ENCODE measurements at regions not wholly inside any gene's neighbourhood (a gene's known extent, or its start where the extent isn't known, plus 50 kb on each side); places are given as distances from the start of the nearest gene placed in this dataset.

DNA sequence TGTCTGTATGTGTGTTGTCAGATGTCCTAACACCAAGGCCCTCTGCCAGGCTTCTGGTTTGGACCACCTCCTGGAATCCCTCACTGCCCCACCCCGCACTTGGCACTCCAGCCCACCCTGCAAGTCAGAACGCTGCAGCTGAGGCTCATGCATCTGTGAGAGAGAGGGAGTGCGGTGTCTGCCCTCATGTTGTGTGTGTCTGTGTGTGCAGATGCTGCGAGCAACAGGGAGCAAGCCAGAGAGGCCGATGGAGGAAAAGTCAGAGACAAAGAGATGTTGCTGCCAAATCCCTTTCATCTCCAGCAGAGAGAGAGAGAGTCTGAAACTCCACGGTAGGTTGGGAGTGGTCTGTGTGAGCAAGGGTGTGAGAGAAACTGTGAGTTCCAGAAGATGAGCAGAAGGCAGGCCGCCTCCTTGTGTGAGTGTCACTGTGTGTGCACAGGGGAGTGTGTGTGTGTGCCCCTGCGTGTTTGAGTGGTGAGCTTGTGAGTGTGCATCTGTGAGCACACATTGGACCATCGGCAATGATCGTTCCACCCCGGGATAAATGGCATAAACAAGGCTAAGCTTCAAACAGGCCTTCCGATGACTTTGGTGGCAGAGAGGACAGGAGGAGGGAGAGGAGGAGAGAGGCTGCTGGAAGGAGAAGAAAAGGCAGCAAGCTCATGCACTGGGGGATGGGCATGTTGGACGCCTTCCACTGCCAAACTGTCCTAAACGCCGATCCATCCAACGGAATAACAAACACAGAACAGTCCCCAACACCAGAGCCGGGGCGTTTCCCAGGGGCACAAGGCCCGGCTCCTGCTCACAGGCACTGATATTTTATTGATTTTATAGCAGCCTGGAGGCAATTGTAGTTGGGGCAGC lies 99.2 kb upstream of the GRIK3 start:
- no peaks in the 10 kb centered on the region for H4K20me1 ChIP-seq (ENCODE audit: control insufficient read depth, extremely low read depth, insufficient read depth, low read length)
- H3K4me3 ChIP-seq (replicated peaks in 1 of 4; ENCODE audit: control extremely low read depth in 1 of 4, insufficient read depth in 1 of 4, low read depth in 3 of 4, low read length in 4 of 4) = no peak overlapping the region
- H3K4me2 ChIP-seq (ENCODE audit: extremely low read depth, insufficient read depth, low read length) = no peak overlapping the region
- H3K9me3 ChIP-seq (ENCODE audit: control insufficient read depth, insufficient read depth, low read depth, low read length) = no peaks in the 10 kb centered on the region
- TF ChIP-seq, protein P1, sequence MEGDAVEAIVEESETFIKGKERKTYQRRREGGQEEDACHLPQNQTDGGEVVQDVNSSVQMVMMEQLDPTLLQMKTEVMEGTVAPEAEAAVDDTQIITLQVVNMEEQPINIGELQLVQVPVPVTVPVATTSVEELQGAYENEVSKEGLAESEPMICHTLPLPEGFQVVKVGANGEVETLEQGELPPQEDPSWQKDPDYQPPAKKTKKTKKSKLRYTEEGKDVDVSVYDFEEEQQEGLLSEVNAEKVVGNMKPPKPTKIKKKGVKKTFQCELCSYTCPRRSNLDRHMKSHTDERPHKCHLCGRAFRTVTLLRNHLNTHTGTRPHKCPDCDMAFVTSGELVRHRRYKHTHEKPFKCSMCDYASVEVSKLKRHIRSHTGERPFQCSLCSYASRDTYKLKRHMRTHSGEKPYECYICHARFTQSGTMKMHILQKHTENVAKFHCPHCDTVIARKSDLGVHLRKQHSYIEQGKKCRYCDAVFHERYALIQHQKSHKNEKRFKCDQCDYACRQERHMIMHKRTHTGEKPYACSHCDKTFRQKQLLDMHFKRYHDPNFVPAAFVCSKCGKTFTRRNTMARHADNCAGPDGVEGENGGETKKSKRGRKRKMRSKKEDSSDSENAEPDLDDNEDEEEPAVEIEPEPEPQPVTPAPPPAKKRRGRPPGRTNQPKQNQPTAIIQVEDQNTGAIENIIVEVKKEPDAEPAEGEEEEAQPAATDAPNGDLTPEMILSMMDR (conservative IDR thresholded peaks at IDR 0.05 in 1 of 2, IDR thresholded peaks at IDR 0.05 in 1 of 2; ENCODE audit: low read depth in 1 of 2, low read length in 2 of 2) = no peak
- TF ChIP-seq EZH2 (IDR thresholded peaks at IDR 0.05; ENCODE audit: low read length, missing control alignments) = no peak
- no peaks in the 10 kb centered on the region for H3K27me3 ChIP-seq (ENCODE audit: control insufficient read depth, insufficient read depth, low read length)
- no peak overlapping the region for H3K27ac ChIP-seq (ENCODE audit: insufficient read depth, low read length)
- H3K79me2 ChIP-seq (ENCODE audit: control insufficient read depth, insufficient read depth, low read length) = no peaks in the 10 kb centered on the region
- no peak overlapping the region for H2AFZ ChIP-seq (ENCODE audit: low read length)
- no peaks in the 10 kb centered on the region for H3K36me3 ChIP-seq (ENCODE audit: control insufficient read depth, insufficient read depth, low read length)
- H3K9ac ChIP-seq (ENCODE audit: insufficient read depth, low read length) = no peak overlapping the region
- no peak for DNase-seq (ENCODE audit: low read depth in 2 of 2)
- no peaks in the 10 kb centered on the region for H3K4me1 ChIP-seq (ENCODE audit: control insufficient read depth, extremely low read depth, insufficient read depth, low read length)

DNA sequence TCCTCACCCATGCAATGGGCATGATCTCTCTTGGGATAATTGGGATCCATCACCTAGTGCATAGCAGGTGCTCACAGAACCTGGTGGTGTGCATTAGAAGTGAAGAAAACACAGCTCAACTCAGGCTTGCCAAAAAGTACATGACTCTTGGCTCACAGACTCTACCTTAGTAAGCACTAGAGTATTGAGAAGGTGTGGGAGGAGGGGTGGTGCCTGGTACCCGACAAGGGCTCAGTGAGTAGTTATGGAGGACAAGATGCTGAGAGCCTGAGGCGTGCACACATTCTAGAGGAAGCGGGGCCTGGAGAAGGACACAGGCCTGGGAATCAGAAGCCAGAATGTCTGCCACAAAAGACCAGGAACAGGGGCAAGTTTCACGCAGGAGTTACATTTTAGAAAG lies 100.3 kb upstream of the GRIK3 start:
- Histone ChIP-seq H3K27ac (ENCODE audit: insufficient read depth, low read length) (no peak overlapping the region), H2AFZ (ENCODE audit: low read length) (no peak overlapping the region), H3K4me2 (ENCODE audit: extremely low read depth, insufficient read depth, low read length) (no peak overlapping the region), H4K20me1 (ENCODE audit: control insufficient read depth, extremely low read depth, insufficient read depth, low read length) (no peaks in the 10 kb centered on the region), H3K9ac (ENCODE audit: insufficient read depth, low read length) (no peak overlapping the region), H3K36me3 (ENCODE audit: control insufficient read depth, insufficient read depth, low read length) (no peaks in the 10 kb centered on the region), H3K79me2 (ENCODE audit: control insufficient read depth, insufficient read depth, low read length) (no peaks in the 10 kb centered on the region), H3K27me3 (ENCODE audit: control insufficient read depth, insufficient read depth, low read length) (no peaks in the 10 kb centered on the region), H3K4me3 (replicated peaks in 1 of 4; ENCODE audit: control extremely low read depth in 1 of 4, insufficient read depth in 1 of 4, low read depth in 3 of 4, low read length in 4 of 4) (no peak overlapping the region), H3K9me3 (ENCODE audit: control insufficient read depth, insufficient read depth, low read depth, low read length) (no peaks in the 10 kb centered on the region), H3K4me1 (ENCODE audit: control insufficient read depth, extremely low read depth, insufficient read depth, low read length) (no peaks in the 10 kb centered on the region)
- DNase-seq (ENCODE audit: low read depth in 2 of 2) = no peak
- TF ChIP-seq EZH2 (IDR thresholded peaks at IDR 0.05; ENCODE audit: low read length, missing control alignments) = no peak
- TF ChIP-seq, protein P1 (conservative IDR thresholded peaks at IDR 0.05 in 1 of 2, IDR thresholded peaks at IDR 0.05 in 1 of 2; ENCODE audit: low read depth in 1 of 2, low read length in 2 of 2) = no peak

DNA sequence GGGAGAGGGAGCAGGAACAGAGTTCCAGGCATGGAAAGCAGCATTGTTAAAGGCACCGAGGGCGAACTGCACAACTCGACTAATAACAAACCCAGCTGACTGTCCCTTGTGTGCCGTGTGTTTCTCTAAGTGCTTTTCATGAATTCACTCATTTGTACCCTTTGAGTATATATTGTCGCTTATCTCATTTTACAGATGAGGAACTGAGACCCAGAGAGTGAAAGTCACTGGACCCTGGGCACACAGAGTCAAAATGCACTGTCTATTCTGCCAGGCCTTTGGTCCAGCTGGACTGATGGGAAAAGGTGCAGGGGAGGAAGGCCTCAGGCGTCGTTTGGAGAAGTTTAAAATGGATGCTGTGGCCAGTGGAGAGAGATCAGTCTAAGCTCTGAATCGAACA lies 100.7 kb upstream of the GRIK3 start:
- TF ChIP-seq EZH2 (IDR thresholded peaks at IDR 0.05; ENCODE audit: low read length, missing control alignments) = no peak
- TF ChIP-seq, protein P1 (conservative IDR thresholded peaks at IDR 0.05 in 1 of 2, IDR thresholded peaks at IDR 0.05 in 1 of 2; ENCODE audit: low read depth in 1 of 2, low read length in 2 of 2) = no peak
- no peak overlapping the region for H3K4me3 ChIP-seq (replicated peaks in 1 of 4; ENCODE audit: control extremely low read depth in 1 of 4, insufficient read depth in 1 of 4, low read depth in 3 of 4, low read length in 4 of 4)
- H3K4me1 ChIP-seq (ENCODE audit: control insufficient read depth, extremely low read depth, insufficient read depth, low read length) = no peaks in the 10 kb centered on the region
- no peaks in the 10 kb centered on the region for H3K27me3 ChIP-seq (ENCODE audit: control insufficient read depth, insufficient read depth, low read length)
- H3K9me3 ChIP-seq (ENCODE audit: control insufficient read depth, insufficient read depth, low read depth, low read length) = no peaks in the 10 kb centered on the region
- DNase-seq (ENCODE audit: low read depth in 2 of 2) = no peak
- H3K9ac ChIP-seq (ENCODE audit: insufficient read depth, low read length) = no peak overlapping the region
- H3K36me3 ChIP-seq (ENCODE audit: control insufficient read depth, insufficient read depth, low read length) = no peaks in the 10 kb centered on the region
- H3K27ac ChIP-seq (ENCODE audit: insufficient read depth, low read length) = no peak overlapping the region
- H3K4me2 ChIP-seq (ENCODE audit: extremely low read depth, insufficient read depth, low read length) = no peak overlapping the region
- no peak overlapping the region for H2AFZ ChIP-seq (ENCODE audit: low read length)
- H3K79me2 ChIP-seq (ENCODE audit: control insufficient read depth, insufficient read depth, low read length) = no peaks in the 10 kb centered on the region
- H4K20me1 ChIP-seq (ENCODE audit: control insufficient read depth, extremely low read depth, insufficient read depth, low read length) = no peaks in the 10 kb centered on the region

Data from fibroblast of lung (primary cell).